Heart right ventricle (tissue), 16 donors: ENCODE measurements at regions not wholly inside any gene's neighbourhood (a gene's known extent, or its start where the extent isn't known, plus 50 kb on each side); places are given as distances from the start of the nearest gene placed in this dataset.

Source experiments
- ATAC-seq, 8 donors: fragments of 200-7000 bp; cut with Tn5 transposase; one replicate each; pipeline ENCODE4 v1.9.1; 2020; ENCODE audit warnings: mild to moderate bottlenecking in 8 of 8, moderate library complexity in 8 of 8, moderate number of reproducible peaks in 1 of 8
- DNase-seq, 2 donors: peaks; one replicate each; pipeline ENCODE4 v3.0.0-alpha.2; 2020
- H3K27ac ChIP-seq, 10 donors: fragments of 200-600 bp; sonication (generic) in 2 of 10; one replicate each; pipeline versions ENCODE4 v1.5.0 to v1.8.0; 2020 to 2022; ENCODE audit warnings: mild to moderate bottlenecking in 3 of 10
- H3K27me3 ChIP-seq, 7 donors: fragments of 200-600 bp; one replicate each; pipeline ENCODE4 v1.8.0; 2021 to 2022; ENCODE audit warnings: mild to moderate bottlenecking in 2 of 7
- H3K36me3 ChIP-seq, 9 donors: fragments of 200-600 bp; sonication (generic) in 1 of 9; one replicate each; pipeline versions ENCODE4 v1.5.0 to v1.8.0; 2020 to 2022; ENCODE audit warnings: mild to moderate bottlenecking in 2 of 9
- H3K4me1 ChIP-seq, 9 donors: fragments of 200-600 bp; sonication (generic) in 1 of 9; one replicate each; pipeline versions ENCODE4 v1.5.0 to v1.8.0; 2020 to 2022; ENCODE audit warnings: mild to moderate bottlenecking in 4 of 9
- H3K4me3 ChIP-seq, 10 donors: fragments of 200-600 bp; sonication (generic) in 2 of 10; one replicate each; pipeline versions ENCODE4 v1.5.0 to v1.8.0; 2020 to 2022; ENCODE audit warnings: mild to moderate bottlenecking in 7 of 10, moderate library complexity in 2 of 10
- H3K9me3 ChIP-seq, 11 donors: fragments of 200-600 bp in 10 of 11; sonication (generic) in 2 of 11; one replicate each; pipeline versions ENCODE4 v1.5.0 to v1.8.0; 2013 to 2022; ENCODE audit warnings: mild to moderate bottlenecking in 2 of 11, control low read depth in 1 of 11, moderate library complexity in 1 of 11
- WGBS, 2 donors: extraction: QIAGEN DNeasy Blood & Tissue Kit; methylation state at CpG; one replicate each; pipeline ENCODE4 v1.1.7; 2013; ENCODE audit warnings: inconsistent platforms in 1 of 2; 5-methylcytosine and 5-hydroxymethylcytosine counted together
- intact Hi-C, 10 donors: fragments of 100-400 bp; cut with DNase I; formaldehyde crosslinking; loops; one replicate each; pipeline versions ENCODE4 v1.11.1 to v1.14.2; 2022
- TF ChIP-seq, protein P1 (sequence below), 9 donors: fragments of 200-600 bp; sonication (generic) in 2 of 9; IDR thresholded peaks; one replicate each; pipeline versions ENCODE4 v1.5.0 to v1.8.0; 2021 to 2022; ENCODE audit warnings: antibody characterized with exemption in 9 of 9, mild to moderate bottlenecking in 5 of 9, moderate library complexity in 1 of 9
- donor health status: Arrhythmogenic right ventricular cardiomyopathy.
- donor health status: ischemic (EF 13 %, LVEDD 7.1; RV severe dilation, severe dysfunction).
- donor health status: healthy with polysubstance abuse.
- donor health status: DM: no; HTN: yes; CAD: no.
- donor health status: DM: no; HTN: no; CAD: no.
- donor health status: ischemic (EF 25% LVEDD 6.9; RV normal size, moderate dysfunction).
- donor health status: ischemic (EF 25% LVEDD 5.7; RV mildly dilated, moderate dysfunction).
- donor health status: healthy.
- donor health status: DM: yes; HTN: yes; CAD: no.
- donor health status: Ischemic cardiomyopathy.
- donor health status: ischemic (EF 35%, LVEDD 5.7; RV mildly dilated, moderate dysfunction).
- donor health status: nonischemic (EF 11% LVEDD 7.7; RV severe dilation, severe dysfunction).
- donor health status: DM: yes; HTN: yes; CAD: no.
- donor health status: PGD.
- donor health status: ischemic (EF 29% LVEDD 5.4; RV normal size, mild dysfunction).
- donor health status: nonischemic (EF 23%, LVEDD 6.1; RV moderate dilation, normal function).

DNA sequence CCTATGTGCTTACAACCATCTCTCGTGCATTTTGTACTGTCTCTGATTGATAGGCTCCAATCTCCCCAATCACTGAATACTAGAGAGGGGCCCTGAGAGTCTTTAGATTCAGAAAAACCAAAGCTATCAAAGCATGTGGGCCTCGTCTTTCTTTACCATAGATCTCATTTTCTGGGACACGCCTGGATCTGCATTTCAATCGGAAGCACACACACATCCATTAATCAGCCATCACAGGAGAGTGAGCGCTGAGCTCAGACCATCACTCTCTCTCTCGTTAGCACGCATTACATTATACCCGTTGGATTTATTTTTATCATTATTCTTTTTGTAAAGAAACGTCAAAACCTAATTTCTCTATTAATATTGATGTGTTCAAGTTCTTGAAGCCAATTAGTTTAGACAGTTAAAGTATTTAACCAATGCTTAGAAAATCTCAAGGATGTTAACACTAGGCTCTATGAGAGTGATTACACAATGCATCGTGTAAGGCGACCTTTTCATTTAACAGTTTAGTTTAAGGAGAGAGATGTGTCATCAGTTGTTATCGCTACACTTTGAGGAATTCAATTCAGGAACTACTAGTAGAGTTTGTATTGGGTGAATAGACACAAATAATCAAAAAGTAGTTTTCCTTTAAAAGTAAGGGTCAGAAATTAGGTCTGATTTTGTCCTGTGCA, 650.7 kb downstream of the CDH8 start:
- TF ChIP-seq, protein P1, sequence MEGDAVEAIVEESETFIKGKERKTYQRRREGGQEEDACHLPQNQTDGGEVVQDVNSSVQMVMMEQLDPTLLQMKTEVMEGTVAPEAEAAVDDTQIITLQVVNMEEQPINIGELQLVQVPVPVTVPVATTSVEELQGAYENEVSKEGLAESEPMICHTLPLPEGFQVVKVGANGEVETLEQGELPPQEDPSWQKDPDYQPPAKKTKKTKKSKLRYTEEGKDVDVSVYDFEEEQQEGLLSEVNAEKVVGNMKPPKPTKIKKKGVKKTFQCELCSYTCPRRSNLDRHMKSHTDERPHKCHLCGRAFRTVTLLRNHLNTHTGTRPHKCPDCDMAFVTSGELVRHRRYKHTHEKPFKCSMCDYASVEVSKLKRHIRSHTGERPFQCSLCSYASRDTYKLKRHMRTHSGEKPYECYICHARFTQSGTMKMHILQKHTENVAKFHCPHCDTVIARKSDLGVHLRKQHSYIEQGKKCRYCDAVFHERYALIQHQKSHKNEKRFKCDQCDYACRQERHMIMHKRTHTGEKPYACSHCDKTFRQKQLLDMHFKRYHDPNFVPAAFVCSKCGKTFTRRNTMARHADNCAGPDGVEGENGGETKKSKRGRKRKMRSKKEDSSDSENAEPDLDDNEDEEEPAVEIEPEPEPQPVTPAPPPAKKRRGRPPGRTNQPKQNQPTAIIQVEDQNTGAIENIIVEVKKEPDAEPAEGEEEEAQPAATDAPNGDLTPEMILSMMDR (IDR thresholded peaks at IDR 0.05), result no peak
- Histone ChIP-seq H3K4me1 (no peaks in the 10 kb centered on the region), H3K36me3 (no peaks in the 10 kb centered on the region), H3K27me3 (peaks cover 0 to 3% (median 0%) of the 10 kb centered on the region in 7 donors), H3K4me3 (no peak overlapping the region), H3K9me3 (peaks cover 0 to 3% (median 0%) of the 10 kb centered on the region in 11 donors), H3K27ac (no peak overlapping the region)
- ATAC-seq (no peak), DNase-seq (no peak)
- WGBS, 2 donors, result 82 to 90% methylated on average over 12 of the region's 12 CpGs
- intact Hi-C loops, result no loop called here

DNA sequence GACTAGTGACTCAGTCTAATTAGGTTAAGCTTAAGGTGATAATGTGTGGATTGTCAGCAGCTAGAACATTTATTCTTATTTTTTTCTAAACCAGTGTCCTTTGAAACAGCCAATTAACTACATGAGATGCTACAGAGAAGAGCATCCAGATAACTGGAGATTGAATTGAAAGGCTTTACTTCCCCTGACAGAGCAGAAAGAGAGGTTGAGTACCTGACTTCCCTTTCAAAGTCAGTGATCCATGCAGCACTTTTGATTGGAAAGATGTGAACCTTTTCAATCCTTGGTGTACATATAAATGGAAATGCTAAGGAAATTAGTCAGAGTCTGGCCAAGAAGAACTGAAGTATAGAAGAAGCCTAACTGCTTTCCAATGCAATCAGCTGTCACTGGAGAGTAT, 653.8 kb downstream of the CDH8 start:
- TF ChIP-seq, protein P1 (IDR thresholded peaks at IDR 0.05), result no peak
- ATAC-seq (no peak), DNase-seq (no peak)
- intact Hi-C loops, result no loop called here
- H3K4me3 ChIP-seq, result no peak overlapping the region
- H3K4me1 ChIP-seq, result no peaks in the 10 kb centered on the region
- H3K9me3 ChIP-seq, result peaks cover 0 to 3% (median 0%) of the 10 kb centered on the region in 11 donors
- no peaks in the 10 kb centered on the region for H3K36me3 ChIP-seq
- no peaks in the 10 kb centered on the region for H3K27me3 ChIP-seq
- H3K27ac ChIP-seq, result no peak overlapping the region

DNA sequence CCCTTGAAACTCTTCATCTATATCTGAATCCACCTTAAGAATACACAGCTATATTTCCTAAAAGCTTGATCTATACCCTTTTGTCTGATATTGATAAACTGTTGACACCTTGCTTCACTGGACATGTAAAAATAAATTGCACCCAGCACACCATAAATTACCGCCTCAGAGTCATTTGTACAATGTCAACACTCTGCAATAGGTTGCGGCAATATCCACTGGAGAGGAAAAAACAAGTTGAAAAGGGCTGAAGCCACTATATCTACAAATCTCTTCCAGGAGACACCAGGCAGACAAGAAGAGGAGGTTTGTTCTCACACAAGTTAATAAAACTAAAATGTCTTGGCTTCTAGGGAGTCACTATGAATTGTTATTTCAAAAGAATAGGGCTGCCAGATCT, 656.9 kb downstream of the CDH8 start:
- no peaks in the 10 kb centered on the region for H3K36me3 ChIP-seq
- no peak overlapping the region for H3K27ac ChIP-seq
- H3K4me3 ChIP-seq, result no peak overlapping the region
- DNase-seq (no peak), ATAC-seq (no peak)
- H3K27me3 ChIP-seq, result no peaks in the 10 kb centered on the region
- intact Hi-C loops, result no loop called here
- TF ChIP-seq, protein P1 (IDR thresholded peaks at IDR 0.05), result no peak
- 82 to 93% methylated on average over 2 of the region's 2 CpGs for WGBS, 2 donors
- peaks cover 0 to 3% (median 0%) of the 10 kb centered on the region in 11 donors for H3K9me3 ChIP-seq
- H3K4me1 ChIP-seq, result no peaks in the 10 kb centered on the region

DNA sequence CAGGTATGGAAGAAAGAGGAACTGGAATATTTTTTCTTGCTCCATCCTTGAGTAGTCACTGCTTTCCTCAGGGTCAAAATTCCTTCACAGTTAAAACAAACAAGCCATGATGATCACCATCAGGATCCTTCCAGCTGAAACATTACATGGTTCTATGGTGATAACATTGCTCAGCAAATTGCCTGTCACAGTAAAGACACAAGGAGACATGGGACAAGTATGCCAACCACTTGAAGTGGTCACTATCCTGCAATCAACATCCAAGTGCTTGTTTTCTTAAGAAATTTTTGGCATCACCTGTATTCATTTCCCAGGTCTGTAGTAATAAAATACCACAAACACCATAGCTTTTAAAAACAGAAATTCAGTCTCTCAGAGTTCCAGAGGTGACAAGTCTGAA, 662.2 kb downstream of the CDH8 start:
- intact Hi-C loops, result no loop called here
- Histone ChIP-seq H3K4me1 (peaks cover 0 to 4% (median 0%) of the 10 kb centered on the region in 9 donors), H3K9me3 (no peaks in the 10 kb centered on the region), H3K4me3 (no peak overlapping the region), H3K27ac (no peak overlapping the region), H3K27me3 (no peaks in the 10 kb centered on the region), H3K36me3 (no peaks in the 10 kb centered on the region)
- ATAC-seq (no peak), DNase-seq (no peak)
- TF ChIP-seq, protein P1 (IDR thresholded peaks at IDR 0.05), result no peak
